ENCODE measurements at regions not wholly inside any gene's neighbourhood (a gene's known extent, or its start where the extent isn't known, plus 50 kb on each side); places are given as distances from the start of the nearest gene placed in this dataset.
"Not testable (repeated sequence)": the region's sequence is repeated elsewhere in the genome, so short reads cannot be mapped to it uniquely, and the experiment has no call there.

DNA sequence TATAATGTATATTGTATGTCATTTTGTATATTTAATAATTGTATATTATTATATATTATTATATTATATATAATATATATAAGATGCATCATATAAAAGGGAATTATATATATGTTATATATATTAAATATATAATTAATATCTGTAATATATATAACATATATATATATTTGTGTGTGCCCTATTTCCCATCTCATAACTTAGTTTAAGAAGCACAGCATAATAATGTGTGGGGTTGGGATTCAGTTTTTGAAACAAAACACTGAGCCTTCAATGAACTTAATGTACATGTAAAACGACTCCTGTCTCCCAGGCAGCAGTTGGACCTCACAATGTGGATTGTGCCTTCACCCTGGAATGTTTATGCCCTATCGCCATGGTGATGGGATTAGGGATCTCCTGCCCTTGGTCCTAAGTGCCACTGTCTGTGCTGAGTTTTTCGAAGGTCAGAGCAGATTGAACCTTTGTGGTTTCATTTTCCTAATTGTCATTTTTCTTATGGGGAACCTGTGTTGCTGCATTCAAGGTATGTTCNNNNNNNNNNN lies 247.5 kb upstream of the TPTE start:
- not testable (repeated sequence) for TF ChIP-seq POLR2A, POLR2AphosphoS5, EP300 (IDR thresholded peaks at IDR 0.05)
- TF ChIP-seq, protein P1, sequence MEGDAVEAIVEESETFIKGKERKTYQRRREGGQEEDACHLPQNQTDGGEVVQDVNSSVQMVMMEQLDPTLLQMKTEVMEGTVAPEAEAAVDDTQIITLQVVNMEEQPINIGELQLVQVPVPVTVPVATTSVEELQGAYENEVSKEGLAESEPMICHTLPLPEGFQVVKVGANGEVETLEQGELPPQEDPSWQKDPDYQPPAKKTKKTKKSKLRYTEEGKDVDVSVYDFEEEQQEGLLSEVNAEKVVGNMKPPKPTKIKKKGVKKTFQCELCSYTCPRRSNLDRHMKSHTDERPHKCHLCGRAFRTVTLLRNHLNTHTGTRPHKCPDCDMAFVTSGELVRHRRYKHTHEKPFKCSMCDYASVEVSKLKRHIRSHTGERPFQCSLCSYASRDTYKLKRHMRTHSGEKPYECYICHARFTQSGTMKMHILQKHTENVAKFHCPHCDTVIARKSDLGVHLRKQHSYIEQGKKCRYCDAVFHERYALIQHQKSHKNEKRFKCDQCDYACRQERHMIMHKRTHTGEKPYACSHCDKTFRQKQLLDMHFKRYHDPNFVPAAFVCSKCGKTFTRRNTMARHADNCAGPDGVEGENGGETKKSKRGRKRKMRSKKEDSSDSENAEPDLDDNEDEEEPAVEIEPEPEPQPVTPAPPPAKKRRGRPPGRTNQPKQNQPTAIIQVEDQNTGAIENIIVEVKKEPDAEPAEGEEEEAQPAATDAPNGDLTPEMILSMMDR (IDR thresholded peaks at IDR 0.05) = not testable (repeated sequence)

All from upper lobe of left lung (tissue), 4 donors.